ENCODE measurements at regions not wholly inside any gene's neighbourhood (a gene's known extent, or its start where the extent isn't known, plus 50 kb on each side); places are given as distances from the start of the nearest gene placed in this dataset.

- TF ChIP-seq POLR2AphosphoS5 (IDR thresholded peaks at IDR 0.05; ENCODE audit: low read depth, low read length) (no peak), POLR2A (IDR thresholded peaks at IDR 0.05; ENCODE audit: low read depth, low read length) (no peak)
Measured at GRCh38 chr1:181947441-181947840, 114.1 kb downstream of the ZNF648 start.
